HepG2 (cell line): ENCODE measurements at regions not wholly inside any gene's neighbourhood (a gene's known extent, or its start where the extent isn't known, plus 50 kb on each side); places are given as distances from the start of the nearest gene placed in this dataset.

Source experiments
- ATAC-seq: fragments of 200-7000 bp; cut with Tn5 transposase; 3 replicates; pipeline ENCODE4 v1.9.1; 2020; ENCODE audit warnings: mild to moderate bottlenecking, moderate library complexity
- BruUV-seq: library from RNA; stranded (reverse); fragments of 400-500 nt; replicated peaks from 2 replicates; lab custom pipeline; 2021; lab: Mats Ljungman, UMichigan
- CTCF ChIA-PET: fragments of 300-600 bp; formaldehyde crosslinking; extraction: SDS; loops from one replicate; lab custom pipeline; 2021; ENCODE audit warnings: low total read pairs, inconsistent platforms, low intra/inter-chr PET ratio; lab: Yijun Ruan, JAX
- POLR2A ChIA-PET: fragments of 350-600 bp; sonication (Branson Sonifier 250); formaldehyde crosslinking; loops from one replicate; lab custom pipeline; 2020; ENCODE audit warnings: antibody characterized with exemption, inconsistent platforms; lab: Yijun Ruan, JAX
- DNase-seq: peaks from one replicate; pipeline ENCODE4 v3.0.0-alpha.2; 2015; ENCODE audit warnings: low spot score
- FAIRE-seq: peaks from 3 replicates; lab custom pipeline; 2011; peaks lifted over from hg19 to GRCh38; lab: Jason Lieb, UNC
- H2AFZ ChIP-seq: one replicate; pipeline ENCODE4 v1.6.1; 2011; ENCODE audit warnings: low read length, inconsistent platforms
- H3K27ac ChIP-seq: fragments of 300-600 bp; 3 replicates; pipeline ENCODE4 v1.8.0; 2011; ENCODE audit warnings: mixed run types, mild to moderate bottlenecking, mixed read lengths, low read length, inconsistent platforms; ENCODE audit not compliant: insufficient read depth; ENCODE audit errors: extremely low read length
- H3K27me3 ChIP-seq, 2 experiments: fragments of 200-600 bp in 1 of 2; 2 replicates in 1 of 2; 3 replicates in 1 of 2; pipeline versions ENCODE4 v1.6.0 to v1.8.0; 2011; ENCODE audit warnings: low read length in 2 of 2, mild to moderate bottlenecking in 2 of 2, moderate library complexity in 2 of 2, inconsistent platforms in 1 of 2; ENCODE audit not compliant: insufficient read depth in 2 of 2, control insufficient read depth in 1 of 2
- H3K36me3 ChIP-seq, 2 experiments: fragments of 200-600 bp in 1 of 2; replicated peaks in 1 of 2; 2 replicates in 1 of 2; 3 replicates in 1 of 2; pipeline versions ENCODE4 v1.5.1 to v1.8.0; 2011; ENCODE audit warnings: low read length in 2 of 2, inconsistent platforms in 1 of 2; ENCODE audit not compliant: insufficient read depth in 2 of 2, control insufficient read depth in 1 of 2
- H3K4me1 ChIP-seq: 2 replicates; pipeline ENCODE4 v1.5.1; 2012; ENCODE audit warnings: low read length, inconsistent platforms; ENCODE audit not compliant: insufficient read depth
- H3K4me2 ChIP-seq: 2 replicates; pipeline ENCODE4 v1.6.0; 2011; ENCODE audit warnings: low read depth, low read length, inconsistent platforms
- H3K4me3 ChIP-seq, 3 experiments: fragments of 200-600 bp in 1 of 3; sonication (generic), shearing (Covaris generic) in 1 of 3; replicated peaks in 1 of 3; 2 replicates each; pipeline ENCODE4 v1.5.1; 2011 to 2016; ENCODE audit warnings: low read length in 3 of 3, inconsistent platforms in 2 of 3, low read depth in 2 of 3, mild to moderate bottlenecking in 2 of 3, control low read depth in 1 of 3, mixed read lengths in 1 of 3; ENCODE audit not compliant: insufficient read depth in 1 of 3
- H3K79me2 ChIP-seq: one replicate; pipeline ENCODE4 v1.6.1; 2011; ENCODE audit warnings: low read length, inconsistent platforms; ENCODE audit not compliant: insufficient read depth
- H3K9ac ChIP-seq: 2 replicates; pipeline ENCODE4 v1.6.0; 2011; ENCODE audit warnings: mild to moderate bottlenecking, low read depth, low read length, inconsistent platforms; ENCODE audit not compliant: insufficient read depth
- H3K9me3 ChIP-seq: 2 replicates; pipeline ENCODE4 v1.5.1; 2012; ENCODE audit warnings: mild to moderate bottlenecking, low read length
- H4K20me1 ChIP-seq: 2 replicates; pipeline ENCODE4 v1.6.0; 2011; ENCODE audit warnings: inconsistent platforms, mild to moderate bottlenecking, low read length, moderate library complexity; ENCODE audit not compliant: insufficient read depth
- ELF4 ChIP-seq: sonication (generic); formaldehyde crosslinking; IDR thresholded peaks from 2 replicates; pipeline ENCODE4 v1.5.0; 2020; ENCODE audit warnings: missing genetic modification reagents, mild to moderate bottlenecking, moderate library complexity, borderline replicate concordance
- FOXM1 ChIP-seq: sonication (generic); formaldehyde crosslinking; IDR thresholded peaks from 2 replicates; pipeline ENCODE4 v1.5.0; 2020; ENCODE audit warnings: missing genetic modification reagents
- FOXP1 ChIP-seq, 2 experiments: fragments of 450-650 bp in 1 of 2; IDR thresholded peaks; 2 replicates each; pipeline ENCODE4 v1.6.1; 2017 to 2018; ENCODE audit warnings: antibody characterized with exemption in 1 of 2
- ISL2 ChIP-seq: sonication (generic); formaldehyde crosslinking; IDR thresholded peaks from 2 replicates; pipeline ENCODE4 v1.5.0; 2020; ENCODE audit warnings: missing genetic modification reagents
- JUND ChIP-seq: sonication (generic); formaldehyde crosslinking; IDR thresholded peaks from 2 replicates; pipeline ENCODE4 v1.8.0; 2022; ENCODE audit warnings: mild to moderate bottlenecking, missing genetic modification reagents
- KDM3A ChIP-seq: IDR thresholded peaks from 2 replicates; pipeline ENCODE4 v1.6.1; 2018; ENCODE audit warnings: low read depth, missing compliant biosample characterization
- MZF1 ChIP-seq: sonication (generic); formaldehyde crosslinking; IDR thresholded peaks from 2 replicates; pipeline ENCODE4 v1.8.1; 2023; ENCODE audit warnings: mild to moderate bottlenecking, missing genetic modification reagents, borderline replicate concordance
- NR1H2 ChIP-seq: sonication (generic); formaldehyde crosslinking; IDR thresholded peaks from 2 replicates; pipeline ENCODE4 v1.8.1; 2022; ENCODE audit warnings: low read depth, missing genetic modification reagents, borderline replicate concordance
- PCBP1 ChIP-seq: fragments of 200-400 bp; formaldehyde crosslinking; IDR thresholded peaks from 2 replicates; pipeline ENCODE4 v1.6.1; 2017; ENCODE audit warnings: mild to moderate bottlenecking, low read depth, low read length, borderline replicate concordance
- SOX5 ChIP-seq: IDR thresholded peaks from 2 replicates; pipeline ENCODE4 v1.6.1; 2016; ENCODE audit warnings: borderline replicate concordance
- TOPORS ChIP-seq: sonication (generic); formaldehyde crosslinking; IDR thresholded peaks from 2 replicates; pipeline ENCODE4 v1.8.0; 2023; ENCODE audit warnings: mild to moderate bottlenecking, missing genetic modification reagents
- YEATS4 ChIP-seq: sonication (generic); formaldehyde crosslinking; IDR thresholded peaks from 2 replicates; pipeline ENCODE4 v1.4.0; 2020; ENCODE audit warnings: missing genetic modification reagents, borderline replicate concordance
- ZFP82 ChIP-seq: sonication (generic); formaldehyde crosslinking; IDR thresholded peaks from 2 replicates; pipeline ENCODE4 v1.5.1; 2020; ENCODE audit warnings: mild to moderate bottlenecking, missing genetic modification reagents, borderline replicate concordance
- ZNF234 ChIP-seq: sonication (generic); formaldehyde crosslinking; conservative IDR thresholded peaks from 2 replicates; pipeline ENCODE4 v1.5.1; 2020; ENCODE audit warnings: mild to moderate bottlenecking, missing genetic modification reagents
- ZNF333 ChIP-seq: sonication (generic); formaldehyde crosslinking; IDR thresholded peaks from 2 replicates; pipeline ENCODE4 v1.4.0; 2020; ENCODE audit warnings: mild to moderate bottlenecking, missing genetic modification reagents, borderline replicate concordance
- ZNF780A ChIP-seq: sonication (generic); formaldehyde crosslinking; IDR thresholded peaks from 2 replicates; pipeline ENCODE4 v1.8.0; 2022; ENCODE audit warnings: mild to moderate bottlenecking, missing genetic modification reagents, moderate library complexity
- WGBS: methylation state at CpG from one replicate; pipeline ENCODE4 v1.1.6; 2017; ENCODE audit warnings: low lambda C conversion rate; 5-methylcytosine and 5-hydroxymethylcytosine counted together
- in situ Hi-C: cut with HindIII; loops from 2 replicates; pipeline ENCODE4 v1.10.0; 2017; ENCODE audit warnings: low pct_unique_long_range_greater_than_20kb; ENCODE audit not compliant: extremely low pct_ligation_motif_present
- intact Hi-C: fragments of 100-400 bp; cut with micrococcal nuclease; formaldehyde crosslinking; loops from one replicate; pipeline ENCODE4 v1.10.0; 2022; ENCODE audit not compliant: unreplicated experiment
- TF ChIP-seq, protein P1 (sequence below): sonication (generic); formaldehyde crosslinking; IDR thresholded peaks from 2 replicates; pipeline ENCODE4 v1.4.0; 2020; ENCODE audit warnings: missing genetic modification reagents, mild to moderate bottlenecking, borderline replicate concordance
- TF ChIP-seq, protein P2 (sequence below): sonication (generic); formaldehyde crosslinking; IDR thresholded peaks from 2 replicates; pipeline ENCODE4 v1.8.0; 2022; ENCODE audit warnings: mild to moderate bottlenecking, missing genetic modification reagents
- TF ChIP-seq, protein P3 (sequence below): IDR thresholded peaks from 2 replicates; pipeline ENCODE4 v1.6.1; 2016; ENCODE audit warnings: missing genetic modification reagents, missing compliant biosample characterization

DNA sequence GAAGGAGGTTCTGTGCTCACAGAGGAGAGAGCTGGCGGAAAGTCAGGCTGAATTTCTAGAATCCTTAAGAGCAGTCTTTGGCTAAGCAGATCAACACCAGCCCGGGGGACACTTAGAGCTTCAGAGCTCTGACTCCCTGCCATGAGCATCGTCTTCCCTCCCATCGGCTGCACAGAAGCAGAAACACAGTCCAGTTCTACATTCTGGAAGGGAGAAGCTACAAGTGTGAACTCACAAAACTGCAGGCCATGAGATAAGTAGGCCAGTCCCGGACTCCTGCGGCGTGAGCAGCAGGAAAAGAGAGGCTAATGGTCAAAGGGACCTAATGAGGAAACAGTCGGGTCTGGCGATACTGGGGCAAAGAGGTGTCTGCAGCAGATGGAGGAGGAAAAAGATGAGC, 211.5 kb downstream of the DHX15 start (continued):
- TF ChIP-seq ISL2 (CRISPR knock-in tag): no peak
- TF ChIP-seq YEATS4 (CRISPR knock-in tag): no peak
- TF ChIP-seq JUND (CRISPR knock-in tag): no peak
- no peak for TF ChIP-seq MZF1 (CRISPR knock-in tag)
- TF ChIP-seq, protein P1, sequence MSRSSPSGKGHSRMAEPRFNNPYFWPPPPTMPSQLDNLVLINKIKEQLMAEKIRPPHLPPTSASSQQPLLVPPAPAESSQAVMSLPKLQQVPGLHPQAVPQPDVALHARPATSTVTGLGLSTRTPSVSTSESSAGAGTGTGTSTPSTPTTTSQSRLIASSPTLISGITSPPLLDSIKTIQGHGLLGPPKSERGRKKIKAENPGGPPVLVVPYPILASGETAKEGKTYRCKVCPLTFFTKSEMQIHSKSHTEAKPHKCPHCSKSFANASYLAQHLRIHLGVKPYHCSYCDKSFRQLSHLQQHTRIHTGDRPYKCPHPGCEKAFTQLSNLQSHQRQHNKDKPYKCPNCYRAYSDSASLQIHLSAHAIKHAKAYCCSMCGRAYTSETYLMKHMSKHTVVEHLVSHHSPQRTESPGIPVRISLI (CRISPR knock-in tag): no peak
- no peak for TF ChIP-seq FOXM1
- TF ChIP-seq FOXP1 (IDR thresholded peaks at IDR 0.05): no peak
- no peak for TF ChIP-seq FOXP1 (CRISPR knock-in tag; IDR thresholded peaks at IDR 0.05)
- no peak for TF ChIP-seq ZNF234 (CRISPR knock-in tag)

DNA sequence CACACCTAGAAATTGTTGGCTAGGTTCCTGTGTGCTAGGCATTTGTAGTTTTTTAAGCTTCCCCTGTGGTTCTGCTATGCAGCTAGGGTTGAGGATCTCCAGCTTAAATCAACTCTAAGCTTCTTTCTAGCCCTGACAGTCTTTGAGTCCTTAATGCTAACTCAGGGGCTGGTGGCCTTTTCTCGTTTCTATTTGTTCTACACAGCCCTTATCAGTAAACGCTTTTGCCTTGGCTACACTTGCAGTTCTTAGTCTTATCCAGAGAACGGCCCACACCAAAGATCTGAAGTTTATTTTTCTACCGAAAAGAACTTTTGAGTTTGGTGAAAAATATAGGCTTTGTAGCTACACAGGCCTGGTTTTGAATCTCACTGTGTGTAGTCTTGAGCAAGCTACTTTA, 212.0 kb downstream of the DHX15 start:
- no peak overlapping the region for H3K27ac ChIP-seq
- H3K4me2 ChIP-seq: no peak overlapping the region
- intact Hi-C loops (no loop called here), in situ Hi-C loops (no loop called here)
- CTCF ChIA-PET: no interaction called here
- no peaks in the 10 kb centered on the region for H3K36me3 ChIP-seq
- POLR2A ChIA-PET: no interaction called here
- ATAC-seq (no peak), DNase-seq (no peak), FAIRE-seq (no peak)
- TF ChIP-seq ELF4 (CRISPR knock-in tag) (no peak), TOPORS (CRISPR knock-in tag) (no peak), ZFP82 (CRISPR knock-in tag) (no peak), ZNF780A (CRISPR knock-in tag) (no peak), NR1H2 (no peak), KDM3A (CRISPR knock-in tag) (no peak), ZNF333 (CRISPR knock-in tag) (no peak), PCBP1 (no peak), SOX5 (CRISPR knock-in tag) (no peak)
- TF ChIP-seq, protein P2, sequence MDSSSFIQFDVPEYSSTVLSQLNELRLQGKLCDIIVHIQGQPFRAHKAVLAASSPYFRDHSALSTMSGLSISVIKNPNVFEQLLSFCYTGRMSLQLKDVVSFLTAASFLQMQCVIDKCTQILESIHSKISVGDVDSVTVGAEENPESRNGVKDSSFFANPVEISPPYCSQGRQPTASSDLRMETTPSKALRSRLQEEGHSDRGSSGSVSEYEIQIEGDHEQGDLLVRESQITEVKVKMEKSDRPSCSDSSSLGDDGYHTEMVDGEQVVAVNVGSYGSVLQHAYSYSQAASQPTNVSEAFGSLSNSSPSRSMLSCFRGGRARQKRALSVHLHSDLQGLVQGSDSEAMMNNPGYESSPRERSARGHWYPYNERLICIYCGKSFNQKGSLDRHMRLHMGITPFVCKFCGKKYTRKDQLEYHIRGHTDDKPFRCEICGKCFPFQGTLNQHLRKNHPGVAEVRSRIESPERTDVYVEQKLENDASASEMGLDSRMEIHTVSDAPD: no peak
- TF ChIP-seq, protein P3, sequence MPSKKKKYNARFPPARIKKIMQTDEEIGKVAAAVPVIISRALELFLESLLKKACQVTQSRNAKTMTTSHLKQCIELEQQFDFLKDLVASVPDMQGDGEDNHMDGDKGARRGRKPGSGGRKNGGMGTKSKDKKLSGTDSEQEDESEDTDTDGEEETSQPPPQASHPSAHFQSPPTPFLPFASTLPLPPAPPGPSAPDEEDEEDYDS: no peak
- TF ChIP-seq, all 625 proteins: peak for 0
- no TSS peak for BruUV-seq
- no peaks in the 10 kb centered on the region for H3K9me3 ChIP-seq
- H3K27me3 ChIP-seq: no peaks in the 10 kb centered on the region
- H3K4me3 ChIP-seq: no peak overlapping the region
- H3K9ac ChIP-seq: no peak overlapping the region
- no peak overlapping the region for H2AFZ ChIP-seq
- no peaks in the 10 kb centered on the region for H3K79me2 ChIP-seq
- 0% methylated on average over 4 of the region's 4 CpGs for WGBS
- no peaks in the 10 kb centered on the region for H3K4me1 ChIP-seq
- H4K20me1 ChIP-seq: no peaks in the 10 kb centered on the region
